K562 (cell line): ENCODE measurements at regions not wholly inside any gene's neighbourhood (a gene's known extent, or its start where the extent isn't known, plus 50 kb on each side); places are given as distances from the start of the nearest gene placed in this dataset.

Experiments
- PCBP1 ChIP-seq: fragments of 200-400 bp; formaldehyde crosslinking; IDR thresholded peaks from 2 replicates; pipeline ENCODE4 v1.6.1; 2018; ENCODE audit warnings: mild to moderate bottlenecking, low read depth, low read length; ENCODE audit not compliant: poor library complexity, severe bottlenecking
- TF ChIP-seq, protein P1 (sequence below): fragments of 450-650 bp; IDR thresholded peaks from 2 replicates; pipeline ENCODE4 v1.6.1; 2016; ENCODE audit warnings: low read depth
- TF ChIP-seq, protein P2 (sequence below): sonication (generic); formaldehyde crosslinking; IDR thresholded peaks from 2 replicates; pipeline ENCODE4 v1.5.0; 2020; ENCODE audit warnings: missing genetic modification reagents

DNA sequence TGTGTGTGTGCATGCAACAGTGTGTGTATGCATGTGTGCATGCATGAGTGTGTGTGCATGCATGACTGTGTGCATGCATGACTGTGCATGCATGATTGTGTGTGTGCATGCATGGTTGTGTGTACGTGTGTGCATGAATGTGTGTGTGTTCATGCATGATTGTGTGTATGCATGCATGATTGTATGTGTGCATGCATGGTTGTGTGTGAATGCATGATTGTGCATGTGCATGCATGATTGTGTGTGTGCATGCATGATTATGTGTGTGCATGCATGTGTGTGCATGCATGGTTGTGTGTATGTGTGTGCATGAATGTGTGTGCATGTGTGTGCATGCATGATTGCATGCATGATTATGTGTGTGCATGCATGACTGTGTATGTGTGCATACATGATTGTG lies 1052.0 kb downstream of the TBC1D22A start (continued):
- TF ChIP-seq, protein P1, sequence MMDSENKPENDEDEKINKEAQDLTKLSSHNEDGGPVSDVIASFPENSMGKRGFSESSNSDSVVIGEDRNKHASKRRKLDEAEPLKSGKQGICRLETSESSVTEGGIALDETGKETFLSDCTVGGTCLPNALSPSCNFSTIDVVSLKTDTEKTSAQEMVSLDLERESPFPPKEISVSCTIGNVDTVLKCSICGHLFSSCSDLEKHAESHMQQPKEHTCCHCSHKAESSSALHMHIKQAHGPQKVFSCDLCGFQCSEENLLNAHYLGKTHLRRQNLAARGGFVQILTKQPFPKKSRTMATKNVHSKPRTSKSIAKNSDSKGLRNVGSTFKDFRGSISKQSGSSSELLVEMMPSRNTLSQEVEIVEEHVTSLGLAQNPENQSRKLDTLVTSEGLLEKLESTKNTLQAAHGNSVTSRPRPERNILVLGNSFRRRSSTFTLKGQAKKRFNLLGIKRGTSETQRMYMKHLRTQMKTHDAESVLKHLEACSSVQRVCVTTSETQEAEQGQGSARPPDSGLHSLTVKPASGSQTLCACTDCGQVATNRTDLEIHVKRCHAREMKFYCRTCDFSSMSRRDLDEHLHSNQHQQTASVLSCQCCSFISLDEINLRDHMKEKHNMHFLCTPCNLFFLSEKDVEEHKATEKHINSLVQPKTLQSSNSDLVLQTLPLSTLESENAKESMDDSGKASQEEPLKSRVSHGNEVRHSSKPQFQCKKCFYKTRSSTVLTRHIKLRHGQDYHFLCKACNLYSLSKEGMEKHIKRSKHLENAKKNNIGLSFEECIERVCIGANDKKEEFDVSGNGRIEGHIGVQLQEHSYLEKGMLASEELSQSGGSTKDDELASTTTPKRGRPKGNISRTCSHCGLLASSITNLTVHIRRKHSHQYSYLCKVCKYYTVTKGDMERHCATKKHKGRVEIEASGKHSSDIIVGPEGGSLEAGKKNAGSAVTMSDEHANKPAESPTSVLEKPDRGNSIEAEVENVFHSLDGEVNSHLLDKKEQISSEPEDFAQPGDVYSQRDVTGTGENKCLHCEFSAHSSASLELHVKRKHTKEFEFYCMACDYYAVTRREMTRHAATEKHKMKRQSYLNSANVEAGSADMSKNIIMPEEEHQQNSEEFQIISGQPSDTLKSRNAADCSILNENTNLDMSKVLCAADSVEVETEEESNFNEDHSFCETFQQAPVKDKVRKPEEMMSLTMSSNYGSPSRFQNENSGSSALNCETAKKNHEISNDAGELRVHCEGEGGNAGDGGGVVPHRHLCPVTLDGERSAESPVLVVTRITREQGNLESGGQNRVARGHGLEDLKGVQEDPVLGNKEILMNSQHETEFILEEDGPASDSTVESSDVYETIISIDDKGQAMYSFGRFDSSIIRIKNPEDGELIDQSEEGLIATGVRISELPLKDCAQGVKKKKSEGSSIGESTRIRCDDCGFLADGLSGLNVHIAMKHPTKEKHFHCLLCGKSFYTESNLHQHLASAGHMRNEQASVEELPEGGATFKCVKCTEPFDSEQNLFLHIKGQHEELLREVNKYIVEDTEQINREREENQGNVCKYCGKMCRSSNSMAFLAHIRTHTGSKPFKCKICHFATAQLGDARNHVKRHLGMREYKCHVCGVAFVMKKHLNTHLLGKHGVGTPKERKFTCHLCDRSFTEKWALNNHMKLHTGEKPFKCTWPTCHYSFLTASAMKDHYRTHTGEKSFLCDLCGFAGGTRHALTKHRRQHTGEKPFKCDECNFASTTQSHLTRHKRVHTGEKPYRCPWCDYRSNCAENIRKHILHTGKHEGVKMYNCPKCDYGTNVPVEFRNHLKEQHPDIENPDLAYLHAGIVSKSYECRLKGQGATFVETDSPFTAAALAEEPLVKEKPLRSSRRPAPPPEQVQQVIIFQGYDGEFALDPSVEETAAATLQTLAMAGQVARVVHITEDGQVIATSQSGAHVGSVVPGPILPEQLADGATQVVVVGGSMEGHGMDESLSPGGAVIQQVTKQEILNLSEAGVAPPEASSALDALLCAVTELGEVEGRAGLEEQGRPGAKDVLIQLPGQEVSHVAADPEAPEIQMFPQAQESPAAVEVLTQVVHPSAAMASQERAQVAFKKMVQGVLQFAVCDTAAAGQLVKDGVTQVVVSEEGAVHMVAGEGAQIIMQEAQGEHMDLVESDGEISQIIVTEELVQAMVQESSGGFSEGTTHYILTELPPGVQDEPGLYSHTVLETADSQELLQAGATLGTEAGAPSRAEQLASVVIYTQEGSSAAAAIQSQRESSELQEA = no peak
- TF ChIP-seq PCBP1 = no peak
- TF ChIP-seq, protein P2, sequence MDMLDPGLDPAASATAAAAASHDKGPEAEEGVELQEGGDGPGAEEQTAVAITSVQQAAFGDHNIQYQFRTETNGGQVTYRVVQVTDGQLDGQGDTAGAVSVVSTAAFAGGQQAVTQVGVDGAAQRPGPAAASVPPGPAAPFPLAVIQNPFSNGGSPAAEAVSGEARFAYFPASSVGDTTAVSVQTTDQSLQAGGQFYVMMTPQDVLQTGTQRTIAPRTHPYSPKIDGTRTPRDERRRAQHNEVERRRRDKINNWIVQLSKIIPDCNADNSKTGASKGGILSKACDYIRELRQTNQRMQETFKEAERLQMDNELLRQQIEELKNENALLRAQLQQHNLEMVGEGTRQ (CRISPR knock-in tag) = no peak
